Calu3 (cell line): ENCODE measurements at regions not wholly inside any gene's neighbourhood (a gene's known extent, or its start where the extent isn't known, plus 50 kb on each side); places are given as distances from the start of the nearest gene placed in this dataset.

Experiments
- BruUV-seq: library from RNA; stranded (reverse); fragments of 400-500 nt; replicated peaks from 2 replicates; lab custom pipeline; 2021; lab: Mats Ljungman, UMichigan
- CTCF ChIA-PET: fragments of 300-600 bp; sonication (Branson Sonifier 250); formaldehyde crosslinking; loops from one replicate; lab custom pipeline; 2022; ENCODE audit warnings: antibody characterized with exemption; lab: Charles Lee
- DNase-seq: peaks from one replicate; pipeline ENCODE4 v3.0.0; 2022
- H3K27ac Mint-ChIP-seq: one replicate; pipeline ENCODE4 v1.8.0; 2022; ENCODE audit warnings: mixed read lengths; ENCODE audit not compliant: unreplicated experiment
- H3K27me3 Mint-ChIP-seq: one replicate; pipeline ENCODE4 v1.8.0; 2022; ENCODE audit warnings: mixed read lengths; ENCODE audit not compliant: unreplicated experiment
- H3K36me3 Mint-ChIP-seq: one replicate; pipeline ENCODE4 v1.8.0; 2022; ENCODE audit warnings: mild to moderate bottlenecking, moderate library complexity, mixed read lengths; ENCODE audit not compliant: insufficient read depth, unreplicated experiment
- H3K4me1 Mint-ChIP-seq: one replicate; pipeline ENCODE4 v1.8.0; 2022; ENCODE audit warnings: mild to moderate bottlenecking, low read depth, mixed read lengths; ENCODE audit not compliant: unreplicated experiment
- H3K4me3 Mint-ChIP-seq: one replicate; pipeline ENCODE4 v1.8.0; 2022; ENCODE audit warnings: mild to moderate bottlenecking, low read depth, moderate library complexity, mixed read lengths; ENCODE audit not compliant: unreplicated experiment
- H3K9me3 Mint-ChIP-seq: one replicate; pipeline ENCODE4 v1.8.0; 2022; ENCODE audit warnings: low read depth, mixed read lengths; ENCODE audit not compliant: unreplicated experiment
- intact Hi-C: fragments of 100-400 bp; cut with micrococcal nuclease; formaldehyde crosslinking; loops from one replicate; pipeline ENCODE4 v1.10.0; 2022; ENCODE audit not compliant: unreplicated experiment
- TF ChIP-seq, protein P1 (sequence below): fragments of 200-600 bp; IDR thresholded peaks from one replicate; pipeline ENCODE4 v1.8.0; 2022; ENCODE audit warnings: antibody characterized with exemption; ENCODE audit not compliant: unreplicated experiment

DNA sequence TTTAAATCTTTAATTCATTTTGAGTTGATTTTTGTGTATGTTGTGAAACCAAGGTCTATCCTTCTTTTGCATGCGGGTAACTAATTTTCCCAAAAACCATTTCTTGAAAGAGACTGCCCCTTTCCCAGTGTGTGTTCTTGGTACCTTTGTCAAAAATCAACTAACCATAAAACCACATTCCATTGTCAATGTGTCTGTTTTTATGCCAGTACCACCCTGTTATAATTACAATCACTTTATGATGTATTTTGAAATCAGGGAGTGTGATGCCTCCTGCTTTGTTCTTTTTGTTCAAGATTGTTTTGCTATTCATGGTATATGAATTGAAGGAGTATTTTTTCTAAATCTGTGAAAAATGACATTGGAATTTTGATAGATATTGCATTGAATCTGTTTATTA is 689.6 kb downstream of the TSN start:
- Mint-ChIP-seq H3K4me1 (no peaks in the 10 kb centered on the region), H3K27ac (no peak overlapping the region), H3K36me3 (no peaks in the 10 kb centered on the region), H3K27me3 (no peaks in the 10 kb centered on the region), H3K4me3 (no peak overlapping the region), H3K9me3 (no peaks in the 10 kb centered on the region)
- CTCF ChIA-PET: no interaction called here
- no TSS peak for BruUV-seq
- DNase-seq: no peak
- intact Hi-C loops: no loop called here
- TF ChIP-seq, protein P1, sequence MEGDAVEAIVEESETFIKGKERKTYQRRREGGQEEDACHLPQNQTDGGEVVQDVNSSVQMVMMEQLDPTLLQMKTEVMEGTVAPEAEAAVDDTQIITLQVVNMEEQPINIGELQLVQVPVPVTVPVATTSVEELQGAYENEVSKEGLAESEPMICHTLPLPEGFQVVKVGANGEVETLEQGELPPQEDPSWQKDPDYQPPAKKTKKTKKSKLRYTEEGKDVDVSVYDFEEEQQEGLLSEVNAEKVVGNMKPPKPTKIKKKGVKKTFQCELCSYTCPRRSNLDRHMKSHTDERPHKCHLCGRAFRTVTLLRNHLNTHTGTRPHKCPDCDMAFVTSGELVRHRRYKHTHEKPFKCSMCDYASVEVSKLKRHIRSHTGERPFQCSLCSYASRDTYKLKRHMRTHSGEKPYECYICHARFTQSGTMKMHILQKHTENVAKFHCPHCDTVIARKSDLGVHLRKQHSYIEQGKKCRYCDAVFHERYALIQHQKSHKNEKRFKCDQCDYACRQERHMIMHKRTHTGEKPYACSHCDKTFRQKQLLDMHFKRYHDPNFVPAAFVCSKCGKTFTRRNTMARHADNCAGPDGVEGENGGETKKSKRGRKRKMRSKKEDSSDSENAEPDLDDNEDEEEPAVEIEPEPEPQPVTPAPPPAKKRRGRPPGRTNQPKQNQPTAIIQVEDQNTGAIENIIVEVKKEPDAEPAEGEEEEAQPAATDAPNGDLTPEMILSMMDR: no peak

DNA sequence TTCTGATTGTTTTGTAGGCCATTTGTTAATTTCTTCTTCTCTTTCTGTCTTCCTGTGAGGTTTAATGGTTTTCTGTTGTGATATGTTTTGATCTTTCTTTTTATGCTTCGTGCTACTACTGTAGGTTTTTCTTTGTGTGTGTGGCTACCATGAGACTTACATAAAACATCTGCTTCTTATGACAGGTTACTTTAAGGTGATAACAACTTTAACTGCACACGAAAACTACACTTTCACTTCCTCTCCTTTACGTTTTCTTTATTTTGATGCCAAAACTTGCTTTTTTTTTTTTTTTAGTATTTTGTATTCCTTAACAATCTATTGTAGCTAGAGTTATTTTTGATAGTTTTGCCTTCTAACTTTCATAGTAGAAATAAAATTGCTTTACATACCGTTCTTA is 691.3 kb downstream of the TSN start:
- CTCF ChIA-PET: no interaction called here
- no TSS peak for BruUV-seq
- TF ChIP-seq, protein P1: no peak

DNA sequence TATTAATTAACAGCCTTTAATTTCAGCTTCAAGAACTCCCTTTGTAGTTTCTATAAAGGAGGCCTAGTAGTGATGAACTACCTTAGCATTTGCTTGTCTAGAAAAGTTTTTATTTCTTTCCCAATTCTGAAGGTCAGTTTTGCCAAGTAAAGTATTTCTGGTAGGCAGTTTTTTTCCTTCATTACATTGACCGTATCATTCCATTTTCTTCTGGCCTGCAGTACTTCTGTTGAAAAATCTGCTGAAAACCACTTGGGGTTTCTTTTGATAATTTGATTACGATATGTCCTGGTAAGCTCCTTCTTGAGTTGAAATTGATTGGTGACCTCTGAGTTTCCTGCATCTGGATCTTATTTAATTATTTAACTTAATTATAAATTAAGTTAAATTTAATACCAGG is 691.8 kb downstream of the TSN start:
- DNase-seq: no peak
- Mint-ChIP-seq H3K9me3 (no peaks in the 10 kb centered on the region), H3K27me3 (no peaks in the 10 kb centered on the region), H3K36me3 (no peaks in the 10 kb centered on the region), H3K4me3 (no peak overlapping the region), H3K27ac (no peak overlapping the region), H3K4me1 (no peaks in the 10 kb centered on the region)
- intact Hi-C loops: no loop called here
- CTCF ChIA-PET: no interaction called here
- TF ChIP-seq, protein P1: no peak
- BruUV-seq: no TSS peak

More for the DNA sequence above, 691.3 kb downstream of the TSN start:
- no peak overlapping the region for H3K4me3 Mint-ChIP-seq
- H3K9me3 Mint-ChIP-seq: no peaks in the 10 kb centered on the region
- DNase-seq: no peak
- H3K36me3 Mint-ChIP-seq: no peaks in the 10 kb centered on the region
- H3K27ac Mint-ChIP-seq: no peak overlapping the region
- no peaks in the 10 kb centered on the region for H3K27me3 Mint-ChIP-seq
- intact Hi-C loops: no loop called here
- H3K4me1 Mint-ChIP-seq: no peaks in the 10 kb centered on the region

DNA sequence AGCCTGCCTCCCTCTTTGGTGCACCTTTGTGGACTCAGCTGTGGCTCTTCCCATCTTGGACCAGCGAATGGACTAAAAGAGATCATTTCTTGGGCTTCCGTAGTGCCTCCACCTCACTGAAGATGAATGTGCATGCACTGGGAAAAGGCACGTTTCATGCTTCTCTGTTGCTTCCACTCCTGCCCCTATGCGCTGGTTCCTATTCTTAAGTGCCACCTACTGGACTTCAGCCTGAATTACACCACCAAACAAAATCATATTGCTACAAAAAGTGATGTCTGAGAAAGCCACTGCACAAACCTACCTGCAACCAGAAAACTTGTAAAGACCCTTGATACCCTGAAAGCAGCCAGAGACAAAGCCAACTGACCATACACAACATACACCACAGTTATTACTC is 695.6 kb downstream of the TSN start:
- H3K9me3 Mint-ChIP-seq: peaks cover 6% of the 10 kb centered on the region
- CTCF ChIA-PET: interaction anchor here (2.4 kb wide), 1 partner anchor 260 kb away, joined by 11 read pairs; no protein-coding TSS in a partner anchor
- no peaks in the 10 kb centered on the region for H3K27me3 Mint-ChIP-seq
- no peak overlapping the region for H3K27ac Mint-ChIP-seq
- no peak overlapping the region for H3K4me3 Mint-ChIP-seq
- no TSS peak for BruUV-seq
- no peaks in the 10 kb centered on the region for H3K4me1 Mint-ChIP-seq
- intact Hi-C loops: loop anchor here (1.0 kb wide), 2 partner anchors 260 to 476 kb away; no protein-coding TSS in a partner anchor
- H3K36me3 Mint-ChIP-seq: no peaks in the 10 kb centered on the region
- TF ChIP-seq, protein P1: peak; percentile 49
- DNase-seq: no peak
